ENCODE measurements at regions not wholly inside any gene's neighbourhood (a gene's known extent, or its start where the extent isn't known, plus 50 kb on each side); places are given as distances from the start of the nearest gene placed in this dataset.

GRCh38 chr12:23127701-23128100 is 502.7 kb downstream of the ETNK1 start:
- Histone ChIP-seq H2BK15ac (replicated peaks; ENCODE audit: low read depth) (no peak overlapping the region), H3K4me1 (ENCODE audit: control insufficient read depth, low read depth, low read length) (no peaks in the 10 kb centered on the region), H3K23ac (ENCODE audit: low read length) (no peak overlapping the region), H2AK5ac (ENCODE audit: low read length) (no peak overlapping the region), H3K27me3 (ENCODE audit: insufficient read depth, low read length, poor library complexity) (no peaks in the 10 kb centered on the region), H3K9ac (ENCODE audit: low read length) (no peak overlapping the region), H4K8ac (ENCODE audit: low read depth, low read length) (no peak overlapping the region), H3K4ac (ENCODE audit: low read depth, low read length) (no peak overlapping the region), H4K5ac (ENCODE audit: low read length) (no peak overlapping the region), H3K79me2 (ENCODE audit: control insufficient read depth, insufficient read depth, low read length) (no peaks in the 10 kb centered on the region), H3K27ac (ENCODE audit: low read depth, low read length) (no peak overlapping the region), H3K79me1 (ENCODE audit: low read length) (no peaks in the 10 kb centered on the region), H2BK5ac (ENCODE audit: low read length) (no peak overlapping the region), H3K36me3 (ENCODE audit: control insufficient read depth, insufficient read depth, low read length) (no peaks in the 10 kb centered on the region), H3K4me3 (ENCODE audit: low read length) (no peak overlapping the region), H3K4me2 (ENCODE audit: low read length) (no peak overlapping the region), H2BK120ac (ENCODE audit: low read depth, low read length) (no peak overlapping the region), H3K56ac (ENCODE audit: low read length) (no peak overlapping the region), H3K18ac (ENCODE audit: low read length) (no peak overlapping the region)
- no CpG with 5 or more reads among the region's 3 CpGs for WGBS (ENCODE audit: extremely low coverage, insufficient coverage, low lambda C conversion rate)
- no peak for DNase-seq

GRCh38 chr12:23128462-23128861 is 503.5 kb downstream of the ETNK1 start:
- no peak overlapping the region for H3K23ac ChIP-seq (ENCODE audit: low read length)
- no peak for DNase-seq
- H3K9ac ChIP-seq (ENCODE audit: low read length) = no peak overlapping the region
- no peaks in the 10 kb centered on the region for H3K79me1 ChIP-seq (ENCODE audit: low read length)
- H3K79me2 ChIP-seq (ENCODE audit: control insufficient read depth, insufficient read depth, low read length) = no peaks in the 10 kb centered on the region
- H3K36me3 ChIP-seq (ENCODE audit: control insufficient read depth, insufficient read depth, low read length) = no peaks in the 10 kb centered on the region
- no peak overlapping the region for H3K56ac ChIP-seq (ENCODE audit: low read length)
- H3K4me2 ChIP-seq (ENCODE audit: low read length) = no peak overlapping the region
- no peak overlapping the region for H4K5ac ChIP-seq (ENCODE audit: low read length)
- no peak overlapping the region for H4K8ac ChIP-seq (ENCODE audit: low read depth, low read length)
- H2BK5ac ChIP-seq (ENCODE audit: low read length) = no peak overlapping the region
- no peak overlapping the region for H3K4me3 ChIP-seq (ENCODE audit: low read length)
- H3K18ac ChIP-seq (ENCODE audit: low read length) = no peak overlapping the region
- H2BK15ac ChIP-seq (replicated peaks; ENCODE audit: low read depth) = no peak overlapping the region
- H3K27me3 ChIP-seq (ENCODE audit: insufficient read depth, low read length, poor library complexity) = no peaks in the 10 kb centered on the region
- no peak overlapping the region for H3K27ac ChIP-seq (ENCODE audit: low read depth, low read length)
- H3K4ac ChIP-seq (ENCODE audit: low read depth, low read length) = no peak overlapping the region
- no peak overlapping the region for H2BK120ac ChIP-seq (ENCODE audit: low read depth, low read length)
- no peak overlapping the region for H2AK5ac ChIP-seq (ENCODE audit: low read length)
- WGBS (ENCODE audit: extremely low coverage, insufficient coverage, low lambda C conversion rate) = no CpG with 5 or more reads among the region's 2 CpGs
- no peaks in the 10 kb centered on the region for H3K4me1 ChIP-seq (ENCODE audit: control insufficient read depth, low read depth, low read length)

DNA sequence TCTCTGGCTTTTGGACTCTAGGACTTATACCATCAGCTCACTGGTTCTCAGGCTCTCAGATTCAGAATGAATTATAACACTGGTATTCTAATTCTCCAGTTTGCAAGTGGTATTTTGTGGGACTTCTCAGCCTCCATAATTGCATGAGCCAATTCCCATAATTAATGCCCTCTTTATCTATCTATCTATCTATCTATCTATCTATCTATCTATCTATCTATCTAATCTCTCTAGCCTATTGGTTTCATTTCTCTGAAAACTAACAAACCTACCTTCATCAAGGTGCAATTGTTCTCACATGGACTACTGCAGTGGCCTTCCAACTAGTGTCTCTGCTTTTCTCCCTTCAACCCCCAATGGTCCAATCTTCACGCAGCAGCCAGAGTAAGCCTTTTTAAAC is 507.4 kb downstream of the ETNK1 start:
- no peak overlapping the region for H3K4me2 ChIP-seq (ENCODE audit: low read length)
- no peaks in the 10 kb centered on the region for H3K79me1 ChIP-seq (ENCODE audit: low read length)
- no peak overlapping the region for H2AK5ac ChIP-seq (ENCODE audit: low read length)
- no peak overlapping the region for H2BK15ac ChIP-seq (replicated peaks; ENCODE audit: low read depth)
- H3K4me3 ChIP-seq (ENCODE audit: low read length) = no peak overlapping the region
- no peak overlapping the region for H2BK120ac ChIP-seq (ENCODE audit: low read depth, low read length)
- H3K4me1 ChIP-seq (ENCODE audit: control insufficient read depth, low read depth, low read length) = no peaks in the 10 kb centered on the region
- no peak overlapping the region for H3K56ac ChIP-seq (ENCODE audit: low read length)
- H3K9ac ChIP-seq (ENCODE audit: low read length) = no peak overlapping the region
- no peak overlapping the region for H2BK5ac ChIP-seq (ENCODE audit: low read length)
- no peak overlapping the region for H3K27ac ChIP-seq (ENCODE audit: low read depth, low read length)
- no peaks in the 10 kb centered on the region for H3K27me3 ChIP-seq (ENCODE audit: insufficient read depth, low read length, poor library complexity)
- H3K23ac ChIP-seq (ENCODE audit: low read length) = no peak overlapping the region
- no peak overlapping the region for H4K5ac ChIP-seq (ENCODE audit: low read length)
- no peak for DNase-seq
- no peak overlapping the region for H3K4ac ChIP-seq (ENCODE audit: low read depth, low read length)
- no peak overlapping the region for H3K18ac ChIP-seq (ENCODE audit: low read length)
- WGBS (ENCODE audit: extremely low coverage, insufficient coverage, low lambda C conversion rate) = no CpG with 5 or more reads among the region's 1 CpG
- no peak overlapping the region for H4K8ac ChIP-seq (ENCODE audit: low read depth, low read length)
- no peaks in the 10 kb centered on the region for H3K79me2 ChIP-seq (ENCODE audit: control insufficient read depth, insufficient read depth, low read length)
- H3K36me3 ChIP-seq (ENCODE audit: control insufficient read depth, insufficient read depth, low read length) = no peaks in the 10 kb centered on the region

DNA sequence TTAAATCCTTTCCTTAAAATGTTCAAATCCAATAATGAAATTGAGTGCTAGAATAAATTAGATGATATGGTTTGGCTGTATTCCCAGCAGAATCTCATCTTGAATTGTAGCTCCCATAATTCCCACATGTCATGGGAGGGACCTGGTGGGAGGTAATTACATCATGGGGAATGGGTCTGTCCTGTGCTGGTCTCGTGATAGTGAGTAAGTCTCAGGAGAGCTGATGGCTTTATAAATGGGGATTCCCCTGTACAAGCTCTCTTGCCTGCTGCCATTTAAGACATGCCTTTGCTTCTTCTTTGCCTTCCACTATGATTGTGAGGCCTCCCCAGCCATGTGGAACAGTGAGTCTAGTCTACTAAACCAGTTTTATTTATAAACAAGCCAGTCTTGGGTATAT is 508.5 kb downstream of the ETNK1 start:
- H3K56ac ChIP-seq (ENCODE audit: low read length) = no peak overlapping the region
- no peak overlapping the region for H3K4ac ChIP-seq (ENCODE audit: low read depth, low read length)
- H3K79me2 ChIP-seq (ENCODE audit: control insufficient read depth, insufficient read depth, low read length) = no peaks in the 10 kb centered on the region
- H2BK15ac ChIP-seq (replicated peaks; ENCODE audit: low read depth) = peak overlapping the region; percentile 88
- no peak overlapping the region for H2BK120ac ChIP-seq (ENCODE audit: low read depth, low read length)
- H3K27me3 ChIP-seq (ENCODE audit: insufficient read depth, low read length, poor library complexity) = no peaks in the 10 kb centered on the region
- H3K4me3 ChIP-seq (ENCODE audit: low read length) = no peak overlapping the region
- H3K18ac ChIP-seq (ENCODE audit: low read length) = no peak overlapping the region
- no peak overlapping the region for H2BK5ac ChIP-seq (ENCODE audit: low read length)
- H3K4me1 ChIP-seq (ENCODE audit: control insufficient read depth, low read depth, low read length) = no peaks in the 10 kb centered on the region
- no peak overlapping the region for H4K5ac ChIP-seq (ENCODE audit: low read length)
- H3K9ac ChIP-seq (ENCODE audit: low read length) = no peak overlapping the region
- no peak overlapping the region for H3K27ac ChIP-seq (ENCODE audit: low read depth, low read length)
- H4K8ac ChIP-seq (ENCODE audit: low read depth, low read length) = no peak overlapping the region
- no CpG with 5 or more reads among the region's 1 CpG for WGBS (ENCODE audit: extremely low coverage, insufficient coverage, low lambda C conversion rate)
- H3K36me3 ChIP-seq (ENCODE audit: control insufficient read depth, insufficient read depth, low read length) = no peaks in the 10 kb centered on the region
- DNase-seq = no peak
- H2AK5ac ChIP-seq (ENCODE audit: low read length) = no peak overlapping the region
- no peaks in the 10 kb centered on the region for H3K79me1 ChIP-seq (ENCODE audit: low read length)
- no peak overlapping the region for H3K23ac ChIP-seq (ENCODE audit: low read length)
- no peak overlapping the region for H3K4me2 ChIP-seq (ENCODE audit: low read length)

DNA sequence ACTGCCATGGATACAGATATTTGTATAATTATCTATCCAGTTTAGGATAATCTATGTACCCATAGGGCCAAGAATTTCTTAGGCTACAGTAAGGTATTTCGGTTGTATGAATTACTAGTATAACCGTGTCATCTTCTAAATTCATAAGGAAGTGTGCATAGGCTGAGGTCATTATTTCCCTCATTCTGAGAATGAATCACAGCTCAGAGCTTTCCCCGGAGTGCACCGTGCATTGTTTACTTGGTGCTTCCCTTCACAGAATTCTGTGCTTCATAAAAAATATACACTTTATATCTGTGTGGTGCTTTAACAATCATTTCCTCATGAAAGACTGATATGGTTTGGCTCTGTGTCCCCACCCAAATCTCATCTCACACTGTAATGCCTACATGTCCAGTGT is 514.1 kb downstream of the ETNK1 start:
- Histone ChIP-seq H2BK15ac (replicated peaks; ENCODE audit: low read depth) (no peak overlapping the region), H3K36me3 (ENCODE audit: control insufficient read depth, insufficient read depth, low read length) (no peaks in the 10 kb centered on the region), H3K18ac (ENCODE audit: low read length) (no peak overlapping the region), H2BK5ac (ENCODE audit: low read length) (no peak overlapping the region), H3K79me1 (ENCODE audit: low read length) (no peaks in the 10 kb centered on the region), H4K5ac (ENCODE audit: low read length) (no peak overlapping the region), H3K4me1 (ENCODE audit: control insufficient read depth, low read depth, low read length) (no peaks in the 10 kb centered on the region), H3K4me3 (ENCODE audit: low read length) (no peak overlapping the region), H3K27me3 (ENCODE audit: insufficient read depth, low read length, poor library complexity) (no peaks in the 10 kb centered on the region), H3K56ac (ENCODE audit: low read length) (no peak overlapping the region), H3K9ac (ENCODE audit: low read length) (no peak overlapping the region), H2BK120ac (ENCODE audit: low read depth, low read length) (no peak overlapping the region), H2AK5ac (ENCODE audit: low read length) (no peak overlapping the region), H3K4me2 (ENCODE audit: low read length) (no peak overlapping the region), H4K8ac (ENCODE audit: low read depth, low read length) (no peak overlapping the region), H3K79me2 (ENCODE audit: control insufficient read depth, insufficient read depth, low read length) (no peaks in the 10 kb centered on the region), H3K27ac (ENCODE audit: low read depth, low read length) (no peak overlapping the region), H3K23ac (ENCODE audit: low read length) (no peak overlapping the region), H3K4ac (ENCODE audit: low read depth, low read length) (no peak overlapping the region)
- WGBS (ENCODE audit: extremely low coverage, insufficient coverage, low lambda C conversion rate) = no CpG with 5 or more reads among the region's 4 CpGs
- no peak for DNase-seq

GRCh38 chr12:23140710-23141109 is 515.7 kb downstream of the ETNK1 start:
- no peak overlapping the region for H2BK15ac ChIP-seq (replicated peaks; ENCODE audit: low read depth)
- no peaks in the 10 kb centered on the region for H3K4me1 ChIP-seq (ENCODE audit: control insufficient read depth, low read depth, low read length)
- no peak overlapping the region for H2BK120ac ChIP-seq (ENCODE audit: low read depth, low read length)
- no peak overlapping the region for H3K9ac ChIP-seq (ENCODE audit: low read length)
- no peak overlapping the region for H2BK5ac ChIP-seq (ENCODE audit: low read length)
- no peak for DNase-seq
- no peak overlapping the region for H3K4me3 ChIP-seq (ENCODE audit: low read length)
- H2AK5ac ChIP-seq (ENCODE audit: low read length) = no peak overlapping the region
- H3K79me1 ChIP-seq (ENCODE audit: low read length) = no peaks in the 10 kb centered on the region
- H3K23ac ChIP-seq (ENCODE audit: low read length) = no peak overlapping the region
- no peak overlapping the region for H3K4ac ChIP-seq (ENCODE audit: low read depth, low read length)
- H4K5ac ChIP-seq (ENCODE audit: low read length) = no peak overlapping the region
- no peak overlapping the region for H3K4me2 ChIP-seq (ENCODE audit: low read length)
- no peaks in the 10 kb centered on the region for H3K36me3 ChIP-seq (ENCODE audit: control insufficient read depth, insufficient read depth, low read length)
- no peaks in the 10 kb centered on the region for H3K79me2 ChIP-seq (ENCODE audit: control insufficient read depth, insufficient read depth, low read length)
- H4K8ac ChIP-seq (ENCODE audit: low read depth, low read length) = no peak overlapping the region
- no peak overlapping the region for H3K18ac ChIP-seq (ENCODE audit: low read length)
- no peak overlapping the region for H3K27ac ChIP-seq (ENCODE audit: low read depth, low read length)
- H3K27me3 ChIP-seq (ENCODE audit: insufficient read depth, low read length, poor library complexity) = no peaks in the 10 kb centered on the region
- H3K56ac ChIP-seq (ENCODE audit: low read length) = no peak overlapping the region

Data from mesendoderm (in vitro differentiated cells).